ENCODE measurements at regions not wholly inside any gene's neighbourhood (a gene's known extent, or its start where the extent isn't known, plus 50 kb on each side); places are given as distances from the start of the nearest gene placed in this dataset.

- TF ChIP-seq BHLHE40 (IDR thresholded peaks at IDR 0.05; ENCODE audit: borderline replicate concordance): no peak
- TF ChIP-seq FOXK2 (IDR thresholded peaks at IDR 0.05): no peak
- TF ChIP-seq TARDBP (IDR thresholded peaks at IDR 0.05): no peak
- no peak for TF ChIP-seq ELF4 (IDR thresholded peaks at IDR 0.05)
- no peak for TF ChIP-seq SUZ12 (IDR thresholded peaks at IDR 0.05)
- no peak for TF ChIP-seq NFRKB (IDR thresholded peaks at IDR 0.05)
- no peak for TF ChIP-seq L3MBTL2 (conservative IDR thresholded peaks at IDR 0.05)
Measured at GRCh38 chr16:55386534-55387296, 62.7 kb downstream of the IRX6 start.
